ENCODE measurements at regions not wholly inside any gene's neighbourhood (a gene's known extent, or its start where the extent isn't known, plus 50 kb on each side); places are given as distances from the start of the nearest gene placed in this dataset.

DNA sequence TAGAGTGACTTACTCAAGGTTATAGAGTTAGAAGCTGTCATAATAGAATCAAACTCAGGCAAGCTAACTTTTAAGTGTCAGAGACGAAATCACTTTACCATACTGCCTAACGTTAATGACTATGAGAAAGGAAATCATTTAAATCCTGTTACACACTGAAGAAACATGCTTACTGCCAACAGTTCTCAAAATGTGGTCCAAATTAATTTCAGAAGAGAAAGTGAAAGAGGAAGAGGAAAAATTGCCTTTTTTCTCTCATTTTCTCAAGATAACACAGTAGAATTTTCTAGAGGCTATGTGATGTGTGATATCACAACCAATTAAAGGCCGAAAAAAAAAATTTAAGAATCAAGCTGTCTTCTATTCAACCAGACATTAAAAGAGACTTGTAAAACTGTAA, 1362.7 kb upstream of the CHAC2 start:
- TF ChIP-seq, protein P1, sequence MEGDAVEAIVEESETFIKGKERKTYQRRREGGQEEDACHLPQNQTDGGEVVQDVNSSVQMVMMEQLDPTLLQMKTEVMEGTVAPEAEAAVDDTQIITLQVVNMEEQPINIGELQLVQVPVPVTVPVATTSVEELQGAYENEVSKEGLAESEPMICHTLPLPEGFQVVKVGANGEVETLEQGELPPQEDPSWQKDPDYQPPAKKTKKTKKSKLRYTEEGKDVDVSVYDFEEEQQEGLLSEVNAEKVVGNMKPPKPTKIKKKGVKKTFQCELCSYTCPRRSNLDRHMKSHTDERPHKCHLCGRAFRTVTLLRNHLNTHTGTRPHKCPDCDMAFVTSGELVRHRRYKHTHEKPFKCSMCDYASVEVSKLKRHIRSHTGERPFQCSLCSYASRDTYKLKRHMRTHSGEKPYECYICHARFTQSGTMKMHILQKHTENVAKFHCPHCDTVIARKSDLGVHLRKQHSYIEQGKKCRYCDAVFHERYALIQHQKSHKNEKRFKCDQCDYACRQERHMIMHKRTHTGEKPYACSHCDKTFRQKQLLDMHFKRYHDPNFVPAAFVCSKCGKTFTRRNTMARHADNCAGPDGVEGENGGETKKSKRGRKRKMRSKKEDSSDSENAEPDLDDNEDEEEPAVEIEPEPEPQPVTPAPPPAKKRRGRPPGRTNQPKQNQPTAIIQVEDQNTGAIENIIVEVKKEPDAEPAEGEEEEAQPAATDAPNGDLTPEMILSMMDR (IDR thresholded peaks at IDR 0.05; ENCODE audit: poor library complexity), result no peak
- no peak for TF ChIP-seq EZH2 (IDR thresholded peaks at IDR 0.05; ENCODE audit: borderline replicate concordance)
- TF ChIP-seq EZH2phosphoT487 (IDR thresholded peaks at IDR 0.05; ENCODE audit: low read depth, severe bottlenecking, unreplicated experiment), result no peak
